Mesenchymal stem cell (in vitro differentiated cells and primary cell): ENCODE measurements at regions not wholly inside any gene's neighbourhood (a gene's known extent, or its start where the extent isn't known, plus 50 kb on each side); places are given as distances from the start of the nearest gene placed in this dataset.
A peak's percentile ranks its signal among the peaks of the same experiment; 100 is the strongest.

Experiments used
- DNase-seq: peaks from one replicate; pipeline ENCODE4 v3.0.0-alpha.2; 2013
- H2AFZ ChIP-seq: one replicate; pipeline ENCODE4 v1.6.1; 2013; ENCODE audit warnings: low read depth, mild to moderate bottlenecking, control low read depth, inconsistent platforms, low read length, moderate library complexity
- H2AK5ac ChIP-seq: 2 replicates; pipeline ENCODE4 v1.6.1; 2013; ENCODE audit warnings: low read length, moderate library complexity, mild to moderate bottlenecking, inconsistent platforms; ENCODE audit not compliant: severe bottlenecking
- H2BK120ac ChIP-seq: one replicate; pipeline ENCODE4 v1.6.1; 2013; ENCODE audit warnings: low read depth, mild to moderate bottlenecking, inconsistent platforms, low read length, moderate library complexity
- H2BK12ac ChIP-seq, 2 experiments: one replicate each; pipeline ENCODE4 v1.6.1; 2013; ENCODE audit warnings: inconsistent platforms in 2 of 2, low read length in 2 of 2, mild to moderate bottlenecking in 2 of 2, moderate library complexity in 2 of 2, control low read depth in 1 of 2
- H2BK15ac ChIP-seq: one replicate; pipeline ENCODE4 v1.6.1; 2013; ENCODE audit warnings: mild to moderate bottlenecking, low read depth, inconsistent platforms; ENCODE audit not compliant: poor library complexity, severe bottlenecking
- H2BK5ac ChIP-seq: 2 replicates; pipeline ENCODE4 v1.6.1; 2013; ENCODE audit warnings: low read depth, mild to moderate bottlenecking, low read length, control low read depth, inconsistent platforms; ENCODE audit not compliant: poor library complexity, severe bottlenecking
- H3K14ac ChIP-seq, 2 experiments: one replicate each; pipeline ENCODE4 v1.6.1; 2013; ENCODE audit warnings: inconsistent platforms in 2 of 2, low read length in 2 of 2, control low read depth in 1 of 2, mild to moderate bottlenecking in 1 of 2, moderate library complexity in 1 of 2
- H3K18ac ChIP-seq, 2 experiments: one replicate each; pipeline ENCODE4 v1.6.1; 2013; ENCODE audit warnings: inconsistent platforms in 2 of 2, low read length in 2 of 2, control low read depth in 1 of 2, low read depth in 1 of 2, mild to moderate bottlenecking in 1 of 2
- H3K23ac ChIP-seq, 2 experiments: one replicate each; pipeline ENCODE4 v1.6.1; 2013; ENCODE audit warnings: inconsistent platforms in 2 of 2, low read length in 2 of 2, mild to moderate bottlenecking in 2 of 2, moderate library complexity in 2 of 2, control low read depth in 1 of 2
- H3K27ac ChIP-seq: 2 replicates; pipeline ENCODE4 v1.5.1; 2013; ENCODE audit warnings: mild to moderate bottlenecking, moderate library complexity, low read length, control low read depth, inconsistent platforms; ENCODE audit not compliant: poor library complexity, severe bottlenecking
- H3K27me3 ChIP-seq, 2 experiments: 2 replicates each; pipeline versions ENCODE4 v1.6.1 to v1.7.0; 2013; ENCODE audit warnings: low read length in 2 of 2, mild to moderate bottlenecking in 2 of 2, moderate library complexity in 2 of 2, control low read depth in 1 of 2, inconsistent platforms in 1 of 2; ENCODE audit not compliant: control insufficient read depth in 1 of 2, insufficient read depth in 1 of 2
- H3K36me3 ChIP-seq, 2 experiments: 2 replicates each; pipeline versions ENCODE4 v1.6.1 to v1.7.0; 2013; ENCODE audit warnings: low read length in 2 of 2, control low read depth in 1 of 2, inconsistent platforms in 1 of 2, low read depth in 1 of 2, mild to moderate bottlenecking in 1 of 2; ENCODE audit not compliant: insufficient read depth in 2 of 2, control insufficient read depth in 1 of 2
- H3K4ac ChIP-seq, 2 experiments: one replicate each; pipeline ENCODE4 v1.6.1; 2013; ENCODE audit warnings: inconsistent platforms in 2 of 2, low read length in 2 of 2, mild to moderate bottlenecking in 2 of 2, moderate library complexity in 2 of 2, control low read depth in 1 of 2, low read depth in 1 of 2
- H3K4me1 ChIP-seq: 2 replicates; pipeline ENCODE4 v1.6.1; 2013; ENCODE audit warnings: low read depth, low read length, control low read depth; ENCODE audit not compliant: control insufficient read depth, insufficient read depth
- H3K4me2 ChIP-seq: 2 replicates; pipeline ENCODE4 v1.6.1; 2013; ENCODE audit warnings: low read length, mild to moderate bottlenecking, inconsistent platforms; ENCODE audit not compliant: poor library complexity, severe bottlenecking
- H3K4me3 ChIP-seq, 2 experiments: 2 replicates each; pipeline versions ENCODE4 v1.5.1 to v1.7.0; 2013; ENCODE audit warnings: low read length in 2 of 2, mild to moderate bottlenecking in 2 of 2, control low read depth in 1 of 2, low read depth in 1 of 2; ENCODE audit not compliant: insufficient read depth in 1 of 2
- H3K79me1 ChIP-seq: replicated peaks from 2 replicates; pipeline ENCODE4 v1.6.1; 2013; ENCODE audit warnings: mild to moderate bottlenecking, control low read depth, low read length, inconsistent platforms; ENCODE audit not compliant: poor library complexity, severe bottlenecking
- H3K9ac ChIP-seq: 2 replicates; pipeline ENCODE4 v1.7.0; 2013; ENCODE audit warnings: mild to moderate bottlenecking, low read length, moderate library complexity
- H3K9me3 ChIP-seq: 2 replicates; pipeline ENCODE4 v1.7.0; 2013; ENCODE audit warnings: mild to moderate bottlenecking, low read length; ENCODE audit not compliant: control insufficient read depth
- H4K8ac ChIP-seq: one replicate; pipeline ENCODE4 v1.6.1; 2013; ENCODE audit warnings: inconsistent platforms, mild to moderate bottlenecking, low read length, moderate library complexity
- H4K91ac ChIP-seq: one replicate; pipeline ENCODE4 v1.6.1; 2013; ENCODE audit warnings: mild to moderate bottlenecking, low read length, inconsistent platforms
- WGBS: methylation state at CpG from one replicate; pipeline ENCODE4 v1.1.7; 2013; ENCODE audit warnings: mixed read lengths; 5-methylcytosine and 5-hydroxymethylcytosine counted together

DNA sequence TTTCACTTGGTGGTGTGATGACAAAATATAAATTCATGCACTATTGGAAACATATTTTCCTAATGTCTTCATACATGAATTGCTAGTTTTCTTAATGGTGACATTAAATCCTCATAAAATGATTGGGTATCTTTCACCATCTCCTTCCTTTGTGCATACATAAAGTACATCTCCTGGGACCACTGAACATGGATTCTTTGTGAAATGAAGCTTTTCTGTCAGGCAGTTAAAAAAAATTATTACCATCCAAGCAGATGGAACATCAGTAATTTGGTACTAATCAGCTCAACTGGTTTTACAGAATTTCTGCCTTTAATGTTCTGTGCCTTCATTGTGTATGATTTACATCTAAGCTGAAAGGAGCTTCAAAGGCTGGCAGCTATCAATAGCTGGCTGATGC, 891.7 kb upstream of the SLC10A2 start:
- no peak overlapping the region for H2BK12ac ChIP-seq
- H2BK15ac ChIP-seq = no peak overlapping the region
- H3K36me3 ChIP-seq = no peaks in the 10 kb centered on the region
- H2AFZ ChIP-seq = no peak overlapping the region
- no peak overlapping the region for H4K8ac ChIP-seq
- H2BK5ac ChIP-seq = no peak overlapping the region
- peaks cover 9% of the 10 kb centered on the region for H3K9me3 ChIP-seq
- H3K23ac ChIP-seq = no peak overlapping the region
- DNase-seq = no peak
- H3K9ac ChIP-seq = no peak overlapping the region
- H4K91ac ChIP-seq = no peak overlapping the region
- H3K27ac ChIP-seq = no peak overlapping the region
- H3K79me1 ChIP-seq = no peaks in the 10 kb centered on the region
- H3K14ac ChIP-seq = no peak overlapping the region
- no peak overlapping the region for H2AK5ac ChIP-seq
- no peak overlapping the region for H3K4ac ChIP-seq
- no peak overlapping the region for H3K18ac ChIP-seq
- no peak overlapping the region for H2BK120ac ChIP-seq
- H3K27me3 ChIP-seq = no peaks in the 10 kb centered on the region
- H3K4me1 ChIP-seq = no peaks in the 10 kb centered on the region
- no peak overlapping the region for H3K4me3 ChIP-seq
- H3K4me2 ChIP-seq = no peak overlapping the region

- H2AFZ ChIP-seq = no peak overlapping the region
- peak overlapping the region in 1 of 2 experiments; percentile 48 for H3K14ac ChIP-seq
- peaks cover 9% of the 10 kb centered on the region for H3K9me3 ChIP-seq
- no peaks in the 10 kb centered on the region for H3K4me1 ChIP-seq
- H3K23ac ChIP-seq = no peak overlapping the region
- no peak overlapping the region for H3K9ac ChIP-seq
- H3K4me2 ChIP-seq = no peak overlapping the region
- no peak overlapping the region for H2BK12ac ChIP-seq
- no peak overlapping the region for H3K4ac ChIP-seq
- H2BK15ac ChIP-seq = no peak overlapping the region
- no peak overlapping the region for H4K8ac ChIP-seq
- peak overlapping the region in 1 of 2 experiments; percentile 52 for H3K18ac ChIP-seq
- H2BK120ac ChIP-seq = no peak overlapping the region
- no peak overlapping the region for H4K91ac ChIP-seq
- 90% methylated on average over 6 of the region's 6 CpGs for WGBS
- no peak for DNase-seq
- no peak overlapping the region for H2BK5ac ChIP-seq
- no peak overlapping the region for H3K4me3 ChIP-seq
- no peak overlapping the region for H3K27ac ChIP-seq
- H2AK5ac ChIP-seq = no peak overlapping the region
- no peaks in the 10 kb centered on the region for H3K36me3 ChIP-seq
- no peaks in the 10 kb centered on the region for H3K27me3 ChIP-seq
- no peaks in the 10 kb centered on the region for H3K79me1 ChIP-seq
Observed at GRCh38 chr13:103953859-103954258, 887.6 kb upstream of the SLC10A2 start.

- WGBS = no CpG with 5 or more reads among the region's 1 CpG
- no peak overlapping the region for H3K23ac ChIP-seq
- no peaks in the 10 kb centered on the region for H3K27me3 ChIP-seq
- H3K14ac ChIP-seq = no peak overlapping the region
- H4K91ac ChIP-seq = no peak overlapping the region
- no peak overlapping the region for H3K4me3 ChIP-seq
- H2AFZ ChIP-seq = no peak overlapping the region
- no peak overlapping the region for H2AK5ac ChIP-seq
- H3K4ac ChIP-seq = no peak overlapping the region
- H2BK120ac ChIP-seq = no peak overlapping the region
- peaks cover 9% of the 10 kb centered on the region for H3K9me3 ChIP-seq
- H3K9ac ChIP-seq = no peak overlapping the region
- H2BK12ac ChIP-seq = no peak overlapping the region
- H3K4me2 ChIP-seq = no peak overlapping the region
- no peak overlapping the region for H2BK5ac ChIP-seq
- no peak overlapping the region for H3K18ac ChIP-seq
- H3K4me1 ChIP-seq = no peaks in the 10 kb centered on the region
- peak; percentile 20 for DNase-seq
- H3K79me1 ChIP-seq = no peaks in the 10 kb centered on the region
- H3K27ac ChIP-seq = no peak overlapping the region
- no peak overlapping the region for H2BK15ac ChIP-seq
- no peak overlapping the region for H4K8ac ChIP-seq
- H3K36me3 ChIP-seq = no peaks in the 10 kb centered on the region
Observed at GRCh38 chr13:103952183-103952582, 886.0 kb upstream of the SLC10A2 start.

GRCh38 chr13:103948426-103948825, 882.2 kb upstream of the SLC10A2 start:
- Histone ChIP-seq H3K9ac (no peak overlapping the region), H2BK5ac (no peak overlapping the region)

More at GRCh38 chr13:103948426-103948825, 882.2 kb upstream of the SLC10A2 start:
- no peaks in the 10 kb centered on the region for H3K36me3 ChIP-seq
- H3K23ac ChIP-seq = no peak overlapping the region
- DNase-seq = no peak
- H2BK12ac ChIP-seq = no peak overlapping the region
- no peak overlapping the region for H4K91ac ChIP-seq
- no peak overlapping the region for H3K14ac ChIP-seq
- H3K79me1 ChIP-seq = no peaks in the 10 kb centered on the region
- H2BK120ac ChIP-seq = no peak overlapping the region
- no peak overlapping the region for H3K4me2 ChIP-seq
- H3K4me1 ChIP-seq = no peaks in the 10 kb centered on the region
- H2BK15ac ChIP-seq = no peak overlapping the region
- H3K9me3 ChIP-seq = no peaks in the 10 kb centered on the region
- H2AFZ ChIP-seq = no peak overlapping the region
- no peak overlapping the region for H3K18ac ChIP-seq
- no peak overlapping the region for H2AK5ac ChIP-seq
- WGBS = 100% methylated on average over 5 of the region's 6 CpGs
- no peak overlapping the region for H4K8ac ChIP-seq
- H3K27me3 ChIP-seq = no peaks in the 10 kb centered on the region
- no peak overlapping the region for H3K4me3 ChIP-seq
- no peak overlapping the region for H3K4ac ChIP-seq
- H3K27ac ChIP-seq = no peak overlapping the region
